GM18907 (cell line): ENCODE measurements at regions not wholly inside any gene's neighbourhood (a gene's known extent, or its start where the extent isn't known, plus 50 kb on each side); places are given as distances from the start of the nearest gene placed in this dataset.

Source experiments
- ATAC-seq: cut with Tn5 transposase; IDR thresholded peaks from one replicate; pipeline ENCODE4 v1.9.1; 2021; ENCODE audit warnings: mild to moderate bottlenecking, moderate library complexity; ENCODE audit not compliant: unreplicated experiment

- no peak for ATAC-seq
Measured at GRCh38 chr1:229991104-229991513, 75.9 kb upstream of the GALNT2 start.

GRCh38 chr1:229991724-229992333, 75.2 kb upstream of the GALNT2 start:
- ATAC-seq, result no peak

GRCh38 chr1:229993060-229993459, 74.0 kb upstream of the GALNT2 start:
- no peak for ATAC-seq

- no peak for ATAC-seq
Measured at GRCh38 chr1:229993894-229994293, 73.1 kb upstream of the GALNT2 start.

GRCh38 chr1:229999004-229999670, 67.9 kb upstream of the GALNT2 start:
- no peak for ATAC-seq

- no peak for ATAC-seq
Measured at GRCh38 chr1:230000493-230001184, 66.4 kb upstream of the GALNT2 start.

GRCh38 chr1:230002164-230002803, 64.8 kb upstream of the GALNT2 start:
- no peak for ATAC-seq

- no peak for ATAC-seq
Measured at GRCh38 chr1:230003409-230003808, 63.6 kb upstream of the GALNT2 start.

- no peak for ATAC-seq
Measured at GRCh38 chr1:230005040-230005439, 62.0 kb upstream of the GALNT2 start.

GRCh38 chr1:230008721-230009120, 58.3 kb upstream of the GALNT2 start:
- no peak for ATAC-seq

- ATAC-seq, result no peak
Measured at GRCh38 chr1:230009611-230010313, 57.3 kb upstream of the GALNT2 start.

GRCh38 chr1:230010603-230011332, 56.3 kb upstream of the GALNT2 start:
- ATAC-seq, result no peak

- no peak for ATAC-seq
Measured at GRCh38 chr1:230011333-230012092, 55.5 kb upstream of the GALNT2 start.

GRCh38 chr1:230012093-230012393, 55.0 kb upstream of the GALNT2 start:
- ATAC-seq, result no peak

- no peak for ATAC-seq
Measured at GRCh38 chr1:230012741-230013140, 54.3 kb upstream of the GALNT2 start.

- ATAC-seq, result no peak
Measured at GRCh38 chr1:230016159-230016558, 50.9 kb upstream of the GALNT2 start.
